GM23338 (cell line): ENCODE measurements at regions not wholly inside any gene's neighbourhood (a gene's known extent, or its start where the extent isn't known, plus 50 kb on each side); places are given as distances from the start of the nearest gene placed in this dataset.

ENCODE experiments used
- ATAC-seq: fragments of 200-7000 bp; cut with Tn5 transposase; 3 replicates; pipeline ENCODE4 v1.9.1; 2020
- DNase-seq: peaks from one replicate; pipeline ENCODE4 v3.0.0-alpha.2; 2015; ENCODE audit warnings: low spot score
- H2AFZ ChIP-seq: fragments of 200-600 bp; sonication (generic); 2 replicates; pipeline ENCODE4 v1.8.0; 2016; ENCODE audit warnings: antibody characterized with exemption, mild to moderate bottlenecking, moderate library complexity
- H3F3A ChIP-seq: fragments of 200-600 bp; sonication (generic); replicated peaks from 2 replicates; pipeline ENCODE4 v1.8.0; 2017; ENCODE audit warnings: antibody characterized with exemption, mixed run types, low read depth
- H3K27ac ChIP-seq: fragments of 200-600 bp; sonication (generic); 2 replicates; pipeline ENCODE4 v1.6.1; 2016; ENCODE audit warnings: low read depth
- H3K27me3 ChIP-seq: fragments of 200-600 bp; sonication (generic); 2 replicates; pipeline ENCODE4 v1.8.0; 2016; ENCODE audit warnings: mild to moderate bottlenecking, mixed run types, moderate library complexity; ENCODE audit not compliant: insufficient read depth
- H3K36me3 ChIP-seq: fragments of 200-600 bp; sonication (generic); 2 replicates; pipeline ENCODE4 v1.8.0; 2016; ENCODE audit warnings: mild to moderate bottlenecking; ENCODE audit not compliant: insufficient read depth
- H3K4me1 ChIP-seq: fragments of 200-600 bp; sonication (generic); 2 replicates; pipeline ENCODE4 v1.8.0; 2016; ENCODE audit warnings: mild to moderate bottlenecking, moderate library complexity; ENCODE audit not compliant: insufficient read depth
- H3K4me2 ChIP-seq: fragments of 200-600 bp; sonication (generic); 2 replicates; pipeline ENCODE4 v1.7.1; 2017; ENCODE audit warnings: mixed run types
- H3K4me3 ChIP-seq: fragments of 200-600 bp; sonication (generic); 2 replicates; pipeline ENCODE4 v1.6.1; 2016; ENCODE audit warnings: mixed run types
- H3K79me2 ChIP-seq: fragments of 200-600 bp; sonication (generic); replicated peaks from 2 replicates; pipeline ENCODE4 v1.8.0; 2017; ENCODE audit warnings: mild to moderate bottlenecking; ENCODE audit not compliant: insufficient read depth
- H3K9me2 ChIP-seq: fragments of 200-600 bp; sonication (generic); 2 replicates; pipeline ENCODE4 v1.8.0; 2017; ENCODE audit not compliant: insufficient read depth
- H4K20me1 ChIP-seq: fragments of 200-600 bp; sonication (generic); replicated peaks from 2 replicates; pipeline ENCODE4 v1.8.0; 2017; ENCODE audit warnings: mild to moderate bottlenecking; ENCODE audit not compliant: insufficient read depth
- H3K27ac Mint-ChIP-seq: 2 replicates; pipeline ENCODE4 v1.8.0; 2020; ENCODE audit warnings: inconsistent platforms, mild to moderate bottlenecking, moderate library complexity, mixed read lengths
- H3K27me3 Mint-ChIP-seq: 3 replicates; pipeline ENCODE4 v1.8.0; 2022; ENCODE audit warnings: low read depth, mild to moderate bottlenecking, moderate library complexity, mixed read lengths, inconsistent platforms; ENCODE audit not compliant: insufficient read depth, poor library complexity
- H3K36me3 Mint-ChIP-seq: 3 replicates; pipeline ENCODE4 v1.8.0; 2021; ENCODE audit warnings: low read depth, mild to moderate bottlenecking, inconsistent platforms, moderate library complexity, mixed read lengths
- H3K4me1 Mint-ChIP-seq: 3 replicates; pipeline ENCODE4 v1.8.0; 2020; ENCODE audit warnings: mild to moderate bottlenecking, inconsistent platforms, mixed read lengths
- H3K4me3 Mint-ChIP-seq: 3 replicates; pipeline ENCODE4 v1.8.0; 2021; ENCODE audit warnings: moderate library complexity, mild to moderate bottlenecking, inconsistent platforms, mixed read lengths
- H3K9me3 Mint-ChIP-seq: 3 replicates; pipeline ENCODE4 v1.8.0; 2020; ENCODE audit warnings: moderate library complexity, mild to moderate bottlenecking, inconsistent platforms, mixed read lengths
- CREB1 ChIP-seq: fragments of 250-450 bp; sonication (Bioruptor Pico); IDR thresholded peaks from 2 replicates; pipeline ENCODE4 v1.5.0; 2020; ENCODE audit warnings: low read depth, mild to moderate bottlenecking, moderate library complexity
- CTCF ChIP-seq, 2 experiments: fragments of 200-600 bp in 1 of 2; sonication (generic) in 1 of 2; conservative IDR thresholded peaks; 2 replicates each; pipeline versions ENCODE4 v1.5.1 to v1.6.1; 2016 to 2017; ENCODE audit warnings: antibody characterized with exemption in 2 of 2, low read depth in 2 of 2, mild to moderate bottlenecking in 2 of 2, moderate library complexity in 1 of 2
- EZH2 ChIP-seq: fragments of 200-600 bp; sonication (generic); IDR thresholded peaks from one replicate; pipeline ENCODE4 v1.8.0; 2017; ENCODE audit warnings: antibody characterized with exemption, mild to moderate bottlenecking, low read depth; ENCODE audit not compliant: unreplicated experiment
- EZH2phosphoT487 ChIP-seq: fragments of 200-600 bp; sonication (generic); IDR thresholded peaks from one replicate; pipeline ENCODE4 v1.8.1; 2018; ENCODE audit warnings: antibody characterized with exemption; ENCODE audit not compliant: unreplicated experiment
- STAT1 ChIP-seq: IDR thresholded peaks from one replicate; pipeline ENCODE4 v1.6.1; 2016; ENCODE audit warnings: antibody characterized with exemption; ENCODE audit not compliant: unreplicated experiment
- ZNF114 ChIP-seq: fragments of 250-450 bp; sonication (Bioruptor Pico); IDR thresholded peaks from 2 replicates; pipeline ENCODE4 v1.5.0; 2020; ENCODE audit warnings: mild to moderate bottlenecking, moderate library complexity
- ZNF331 ChIP-seq: fragments of 250-450 bp; sonication (Bioruptor Pico); IDR thresholded peaks from 2 replicates; pipeline ENCODE4 v1.5.0; 2020; ENCODE audit warnings: low read depth, mild to moderate bottlenecking, moderate library complexity
- ZNF462 ChIP-seq: fragments of 250-450 bp; sonication (Bioruptor Pico); IDR thresholded peaks from 2 replicates; pipeline ENCODE4 v1.5.0; 2020; ENCODE audit warnings: mild to moderate bottlenecking, moderate library complexity
- TF ChIP-seq, protein P1 (sequence below): IDR thresholded peaks from 2 replicates; pipeline ENCODE4 v1.6.1; 2016; ENCODE audit warnings: antibody characterized with exemption

GRCh38 chr4:18203966-18204365, 182.4 kb upstream of the LCORL start (continued):
- TF ChIP-seq ZNF462 (CRISPR knock-in tag), result no peak
- TF ChIP-seq ZNF114 (CRISPR knock-in tag), result no peak
- TF ChIP-seq STAT1, result no peak
- TF ChIP-seq ZNF331 (CRISPR knock-in tag), result no peak
- no peak for TF ChIP-seq EZH2
- TF ChIP-seq EZH2phosphoT487, result no peak

- Histone ChIP-seq H2AFZ (no peak overlapping the region), H3K79me2 (no peaks in the 10 kb centered on the region), H3K4me3 (no peak overlapping the region), H4K20me1 (no peaks in the 10 kb centered on the region; the same call in 1 of the 2 replicates), H3K27ac (no peak overlapping the region), H3K9me2 (peaks cover 7% of the 10 kb centered on the region), H3K4me1 (no peaks in the 10 kb centered on the region), H3K4me2 (no peak overlapping the region), H3K36me3 (no peaks in the 10 kb centered on the region), H3F3A (no peaks in the 10 kb centered on the region), H3K27me3 (no peaks in the 10 kb centered on the region)
- Mint-ChIP-seq H3K9me3 (no peaks in the 10 kb centered on the region), H3K27ac (no peak overlapping the region), H3K27me3 (peaks cover 1% of the 10 kb centered on the region), H3K4me1 (no peaks in the 10 kb centered on the region), H3K36me3 (no peaks in the 10 kb centered on the region), H3K4me3 (no peak overlapping the region)
- ATAC-seq, result no peak
- no peak for DNase-seq
- no peak for TF ChIP-seq EZH2
- TF ChIP-seq CTCF (conservative IDR thresholded peaks at IDR 0.05; ENCODE audit: low read depth in 2 of 2), result no peak
- no peak for TF ChIP-seq ZNF114 (CRISPR knock-in tag)
- TF ChIP-seq, protein P1, sequence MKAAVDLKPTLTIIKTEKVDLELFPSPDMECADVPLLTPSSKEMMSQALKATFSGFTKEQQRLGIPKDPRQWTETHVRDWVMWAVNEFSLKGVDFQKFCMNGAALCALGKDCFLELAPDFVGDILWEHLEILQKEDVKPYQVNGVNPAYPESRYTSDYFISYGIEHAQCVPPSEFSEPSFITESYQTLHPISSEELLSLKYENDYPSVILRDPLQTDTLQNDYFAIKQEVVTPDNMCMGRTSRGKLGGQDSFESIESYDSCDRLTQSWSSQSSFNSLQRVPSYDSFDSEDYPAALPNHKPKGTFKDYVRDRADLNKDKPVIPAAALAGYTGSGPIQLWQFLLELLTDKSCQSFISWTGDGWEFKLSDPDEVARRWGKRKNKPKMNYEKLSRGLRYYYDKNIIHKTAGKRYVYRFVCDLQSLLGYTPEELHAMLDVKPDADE, result no peak
- no peak for TF ChIP-seq CREB1 (CRISPR knock-in tag)
Observed at GRCh38 chr4:18202486-18202885, 180.9 kb upstream of the LCORL start.
